ENCODE measurements at regions not wholly inside any gene's neighbourhood (a gene's known extent, or its start where the extent isn't known, plus 50 kb on each side); places are given as distances from the start of the nearest gene placed in this dataset.

GRCh38 chr3:127442506-127442905 lies 148.0 kb downstream of the TPRA1 start:
- TF ChIP-seq CTCF (IDR thresholded peaks at IDR 0.05) (no peak), POLR2A (IDR thresholded peaks at IDR 0.05) (no peak)
